Aorta (tissue), 5 donors: ENCODE measurements at regions not wholly inside any gene's neighbourhood (a gene's known extent, or its start where the extent isn't known, plus 50 kb on each side); places are given as distances from the start of the nearest gene placed in this dataset.

Experiments used
- ATAC-seq: fragments of 200-7000 bp; cut with Tn5 transposase; one replicate; pipeline ENCODE4 v1.9.1; 2022; ENCODE audit warnings: moderate library complexity; ENCODE audit not compliant: low FRiP score
- DNase-seq, 2 donors: peaks; one replicate each; pipeline ENCODE4 v3.0.0-alpha.2; 2020
- H3K27ac ChIP-seq, 2 donors: one replicate each; pipeline ENCODE4 v1.5.1; 2013; ENCODE audit warnings: low read length in 2 of 2, mild to moderate bottlenecking in 2 of 2, moderate library complexity in 2 of 2, control low read depth in 1 of 2, inconsistent platforms in 1 of 2, low read depth in 1 of 2
- H3K27me3 ChIP-seq, 2 donors: one replicate each; pipeline ENCODE4 v1.6.1; 2013; ENCODE audit warnings: control low read depth in 1 of 2, low read length in 1 of 2, mild to moderate bottlenecking in 1 of 2, moderate library complexity in 1 of 2; ENCODE audit not compliant: insufficient read depth in 2 of 2, control insufficient read depth in 1 of 2
- H3K36me3 ChIP-seq, 2 donors: one replicate each; pipeline ENCODE4 v1.6.1; 2013; ENCODE audit warnings: control low read depth in 1 of 2, low read length in 1 of 2, mild to moderate bottlenecking in 1 of 2; ENCODE audit not compliant: insufficient read depth in 2 of 2, control insufficient read depth in 1 of 2
- H3K4me1 ChIP-seq, 2 donors: one replicate each; pipeline ENCODE4 v1.6.1; 2013; ENCODE audit warnings: low read length in 2 of 2, control low read depth in 1 of 2, mild to moderate bottlenecking in 1 of 2, moderate library complexity in 1 of 2; ENCODE audit not compliant: insufficient read depth in 2 of 2, control insufficient read depth in 1 of 2
- H3K4me3 ChIP-seq, 2 donors: one replicate each; pipeline ENCODE4 v1.5.1; 2013; ENCODE audit warnings: low read length in 2 of 2, control low read depth in 1 of 2, mild to moderate bottlenecking in 1 of 2
- H3K9me3 ChIP-seq: one replicate; pipeline ENCODE4 v1.6.1; 2013; ENCODE audit warnings: mild to moderate bottlenecking, low read length; ENCODE audit not compliant: control insufficient read depth
- WGBS, 2 donors: extraction: QIAGEN DNeasy Blood & Tissue Kit; methylation state at CpG; one replicate each; pipeline ENCODE4 v1.1.7; 2013; 5-methylcytosine and 5-hydroxymethylcytosine counted together
- intact Hi-C, 2 donors: fragments of 100-400 bp; cut with DNase I; formaldehyde crosslinking; loops; one replicate each; pipeline versions ENCODE4 v1.14.2 to v1.15.0; 2022
- donor health status: healthy with polysubstance abuse.
- donor health status: Bipolar disorder and iron deficiency.
- donor health status: DM: no; HTN: no; CAD: no.
- donor health status: DM: no; HTN: no; CAD: no.
- donor health status: DM: yes; HTN: yes; CAD: no.

- intact Hi-C loops, result no loop called here
- H3K4me3 ChIP-seq, result no peak overlapping the region
- ATAC-seq (no peak), DNase-seq (no peak)
- H3K36me3 ChIP-seq, result no peaks in the 10 kb centered on the region
- H3K27ac ChIP-seq, result no peak overlapping the region
- H3K4me1 ChIP-seq, result peaks cover 0 to 5% of the 10 kb centered on the region in 2 donors
- no peaks in the 10 kb centered on the region for H3K27me3 ChIP-seq
- 82 to 84% methylated on average over 17 of the region's 17 CpGs for WGBS, 2 donors
- H3K9me3 ChIP-seq, result no peaks in the 10 kb centered on the region
Measured at GRCh38 chr13:99740251-99740979, 231.2 kb downstream of the ZIC5 start.

DNA sequence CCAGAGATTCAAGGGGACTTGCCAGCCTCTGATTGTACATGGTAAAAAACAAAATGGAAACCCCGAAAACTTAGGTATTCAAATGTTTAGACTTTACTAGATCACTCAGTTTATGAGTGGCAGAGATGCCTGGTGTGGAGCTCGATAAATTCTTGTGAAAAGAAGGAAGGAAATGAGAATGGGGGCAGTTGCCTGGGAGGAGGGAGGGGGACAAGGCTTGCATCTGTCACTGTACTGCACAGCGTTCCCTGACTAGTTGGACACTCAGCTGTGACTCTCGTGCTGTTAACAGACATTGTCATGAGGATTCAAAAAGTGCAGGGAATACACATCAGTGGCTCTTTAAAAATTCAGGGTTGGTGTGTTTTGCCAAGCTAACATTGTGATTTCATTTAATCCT lies 232.9 kb downstream of the ZIC5 start:
- no peaks in the 10 kb centered on the region for H3K36me3 ChIP-seq
- DNase-seq, result no peak
- H3K27ac ChIP-seq, result no peak overlapping the region
- no peaks in the 10 kb centered on the region for H3K27me3 ChIP-seq
- H3K9me3 ChIP-seq, result no peaks in the 10 kb centered on the region
- intact Hi-C loops, result no loop called here
- H3K4me1 ChIP-seq, result peaks cover 0 to 5% of the 10 kb centered on the region in 2 donors
- no peak overlapping the region for H3K4me3 ChIP-seq
- 59% methylated on average over 4 of the region's 4 CpGs for WGBS, 2 donors
- no peak for ATAC-seq

GRCh38 chr13:99737481-99738245 lies 233.9 kb downstream of the ZIC5 start:
- intact Hi-C loops, result no loop called here
- WGBS, 2 donors, result 90 to 93% methylated on average over 8 of the region's 8 CpGs
- no peaks in the 10 kb centered on the region for H3K36me3 ChIP-seq
- no peak overlapping the region for H3K27ac ChIP-seq
- DNase-seq (no peak), ATAC-seq (no peak)
- H3K27me3 ChIP-seq, result no peaks in the 10 kb centered on the region
- no peak overlapping the region for H3K4me3 ChIP-seq
- no peaks in the 10 kb centered on the region for H3K4me1 ChIP-seq
- no peaks in the 10 kb centered on the region for H3K9me3 ChIP-seq

- intact Hi-C loops, result no loop called here
- H3K4me1 ChIP-seq, result no peaks in the 10 kb centered on the region
- ATAC-seq (no peak), DNase-seq (no peak)
- 70 to 77% methylated on average over 3 of the region's 3 CpGs for WGBS, 2 donors
- no peak overlapping the region for H3K27ac ChIP-seq
- H3K27me3 ChIP-seq, result no peaks in the 10 kb centered on the region
- no peaks in the 10 kb centered on the region for H3K9me3 ChIP-seq
- no peak overlapping the region for H3K4me3 ChIP-seq
- H3K36me3 ChIP-seq, result no peaks in the 10 kb centered on the region
Measured at GRCh38 chr13:99736541-99736940, 235.0 kb downstream of the ZIC5 start.

- no peak for DNase-seq
- Histone ChIP-seq H3K4me1 (no peaks in the 10 kb centered on the region), H3K9me3 (no peaks in the 10 kb centered on the region), H3K27me3 (no peaks in the 10 kb centered on the region), H3K4me3 (no peak overlapping the region), H3K27ac (no peak overlapping the region), H3K36me3 (no peaks in the 10 kb centered on the region)
- ATAC-seq, result no peak
- WGBS, 2 donors, result 38 to 54% methylated on average over 7 of the region's 7 CpGs
- intact Hi-C loops, result no loop called here
Measured at GRCh38 chr13:99734013-99734693, 232.9 kb downstream of the TM9SF2 start.

DNA sequence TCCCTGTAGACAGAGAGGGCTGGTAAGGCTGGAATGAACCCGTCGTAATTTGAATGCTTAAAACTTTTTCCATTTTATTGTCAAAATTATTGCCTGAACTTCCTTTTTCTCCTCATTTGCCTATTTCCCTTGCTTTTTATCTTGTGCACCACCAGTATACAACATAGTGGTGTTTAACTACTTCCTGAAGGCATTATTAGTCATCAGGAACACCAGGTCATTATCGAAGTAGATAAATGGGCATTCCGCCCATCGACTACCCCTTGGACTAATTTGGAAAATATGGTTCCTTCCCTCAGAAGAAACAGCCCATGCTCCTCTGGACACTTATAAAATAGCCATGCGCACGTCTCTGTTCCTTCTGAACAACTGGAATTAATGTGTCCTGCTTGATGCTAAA lies 232.1 kb downstream of the TM9SF2 start:
- no peak for DNase-seq
- no peaks in the 10 kb centered on the region for H3K4me1 ChIP-seq
- no peak overlapping the region for H3K4me3 ChIP-seq
- ATAC-seq, result no peak
- no peaks in the 10 kb centered on the region for H3K36me3 ChIP-seq
- no peak overlapping the region for H3K27ac ChIP-seq
- intact Hi-C loops, result no loop called here
- no peaks in the 10 kb centered on the region for H3K27me3 ChIP-seq
- WGBS, 2 donors, result 76% methylated on average over 7 of the region's 7 CpGs
- H3K9me3 ChIP-seq, result no peaks in the 10 kb centered on the region

GRCh38 chr13:99731747-99732146 lies 230.5 kb downstream of the TM9SF2 start:
- no peaks in the 10 kb centered on the region for H3K9me3 ChIP-seq
- intact Hi-C loops, result no loop called here
- WGBS, 2 donors, result 50 to 51% methylated on average over 4 of the region's 4 CpGs
- no peaks in the 10 kb centered on the region for H3K4me1 ChIP-seq
- no peak for ATAC-seq
- no peak overlapping the region for H3K4me3 ChIP-seq
- DNase-seq, result no peak
- H3K27me3 ChIP-seq, result no peaks in the 10 kb centered on the region
- no peak overlapping the region for H3K27ac ChIP-seq
- H3K36me3 ChIP-seq, result no peaks in the 10 kb centered on the region

- no peak overlapping the region for H3K27ac ChIP-seq
- no peaks in the 10 kb centered on the region for H3K4me1 ChIP-seq
- intact Hi-C loops, result no loop called here
- no peak overlapping the region for H3K4me3 ChIP-seq
- DNase-seq, result no peak
- WGBS, 2 donors, result 94 to 97% methylated on average over 11 of the region's 11 CpGs
- H3K36me3 ChIP-seq, result no peaks in the 10 kb centered on the region
- H3K27me3 ChIP-seq, result no peaks in the 10 kb centered on the region
- no peaks in the 10 kb centered on the region for H3K9me3 ChIP-seq
- ATAC-seq, result no peak
Measured at GRCh38 chr13:99730403-99730802, 229.1 kb downstream of the TM9SF2 start.
